ENCODE measurements at regions not wholly inside any gene's neighbourhood (a gene's known extent, or its start where the extent isn't known, plus 50 kb on each side); places are given as distances from the start of the nearest gene placed in this dataset.

- no peak for DNase-seq
Observed at GRCh38 chr2:59900728-59901452, 652.6 kb downstream of the BCL11A start.

GRCh38 chr2:59899692-59900091, 653.8 kb downstream of the BCL11A start:
- no peak for DNase-seq

GRCh38 chr2:59896499-59897245, 656.8 kb downstream of the BCL11A start:
- DNase-seq, result no peak

GRCh38 chr2:59893612-59894011, 659.8 kb downstream of the BCL11A start:
- DNase-seq, result no peak

GRCh38 chr2:59892398-59892797, 661.1 kb downstream of the BCL11A start:
- DNase-seq, result no peak

GRCh38 chr2:59889305-59889704, 664.1 kb downstream of the BCL11A start:
- no peak for DNase-seq

GRCh38 chr2:59888706-59889105, 664.7 kb downstream of the BCL11A start:
- no peak for DNase-seq

GRCh38 chr2:59888015-59888414, 665.4 kb downstream of the BCL11A start:
- DNase-seq, result peak; percentile 53 to 66

- no peak for DNase-seq
Observed at GRCh38 chr2:59887366-59887765, 666.1 kb downstream of the BCL11A start.

- DNase-seq, result no peak
Observed at GRCh38 chr2:59886759-59887158, 666.7 kb downstream of the BCL11A start.

- DNase-seq, result peak in 1 of 2 donors; percentile 20
Observed at GRCh38 chr2:59885541-59885940, 667.9 kb downstream of the BCL11A start.

GRCh38 chr2:59884166-59884565, 669.3 kb downstream of the BCL11A start:
- DNase-seq, result no peak

GRCh38 chr2:59882822-59883221, 670.6 kb downstream of the BCL11A start:
- DNase-seq, result no peak

GRCh38 chr2:59882279-59882678, 671.2 kb downstream of the BCL11A start:
- DNase-seq, result no peak

GRCh38 chr2:59881218-59881617, 672.2 kb downstream of the BCL11A start:
- no peak for DNase-seq

- DNase-seq, result no peak
Observed at GRCh38 chr2:59879700-59880131, 673.7 kb downstream of the BCL11A start.

- no peak for DNase-seq
Observed at GRCh38 chr2:59875836-59876235, 677.6 kb downstream of the BCL11A start.

- DNase-seq, result no peak
Observed at GRCh38 chr2:59874971-59875755, 678.3 kb downstream of the BCL11A start.

GRCh38 chr2:59874361-59874760, 679.1 kb downstream of the BCL11A start:
- DNase-seq, result no peak

- DNase-seq, result no peak
Observed at GRCh38 chr2:59871830-59872229, 681.6 kb downstream of the BCL11A start.

GRCh38 chr2:59868981-59869380, 684.5 kb downstream of the BCL11A start:
- no peak for DNase-seq

GRCh38 chr2:59866436-59866835, 687.0 kb downstream of the BCL11A start:
- DNase-seq, result no peak

- DNase-seq, result no peak
Observed at GRCh38 chr2:59858540-59858939, 694.9 kb downstream of the BCL11A start.

- DNase-seq, result no peak
Observed at GRCh38 chr2:59857109-59857508, 696.3 kb downstream of the BCL11A start.
